Mesenchymal stem cell (in vitro differentiated cells and primary cell): ENCODE measurements at regions not wholly inside any gene's neighbourhood (a gene's known extent, or its start where the extent isn't known, plus 50 kb on each side); places are given as distances from the start of the nearest gene placed in this dataset.

ENCODE experiments used
- DNase-seq: peaks from one replicate; pipeline ENCODE4 v3.0.0-alpha.2; 2013
- H2AFZ ChIP-seq: one replicate; pipeline ENCODE4 v1.6.1; 2013; ENCODE audit warnings: low read depth, mild to moderate bottlenecking, control low read depth, inconsistent platforms, low read length, moderate library complexity
- H2AK5ac ChIP-seq: 2 replicates; pipeline ENCODE4 v1.6.1; 2013; ENCODE audit warnings: low read length, moderate library complexity, mild to moderate bottlenecking, inconsistent platforms; ENCODE audit not compliant: severe bottlenecking
- H2BK120ac ChIP-seq: one replicate; pipeline ENCODE4 v1.6.1; 2013; ENCODE audit warnings: low read depth, mild to moderate bottlenecking, inconsistent platforms, low read length, moderate library complexity
- H2BK12ac ChIP-seq, 2 experiments: one replicate each; pipeline ENCODE4 v1.6.1; 2013; ENCODE audit warnings: inconsistent platforms in 2 of 2, low read length in 2 of 2, mild to moderate bottlenecking in 2 of 2, moderate library complexity in 2 of 2, control low read depth in 1 of 2
- H2BK15ac ChIP-seq: one replicate; pipeline ENCODE4 v1.6.1; 2013; ENCODE audit warnings: mild to moderate bottlenecking, low read depth, inconsistent platforms; ENCODE audit not compliant: poor library complexity, severe bottlenecking
- H2BK5ac ChIP-seq: 2 replicates; pipeline ENCODE4 v1.6.1; 2013; ENCODE audit warnings: low read depth, mild to moderate bottlenecking, low read length, control low read depth, inconsistent platforms; ENCODE audit not compliant: poor library complexity, severe bottlenecking
- H3K14ac ChIP-seq, 2 experiments: one replicate each; pipeline ENCODE4 v1.6.1; 2013; ENCODE audit warnings: inconsistent platforms in 2 of 2, low read length in 2 of 2, control low read depth in 1 of 2, mild to moderate bottlenecking in 1 of 2, moderate library complexity in 1 of 2
- H3K18ac ChIP-seq, 2 experiments: one replicate each; pipeline ENCODE4 v1.6.1; 2013; ENCODE audit warnings: inconsistent platforms in 2 of 2, low read length in 2 of 2, control low read depth in 1 of 2, low read depth in 1 of 2, mild to moderate bottlenecking in 1 of 2
- H3K23ac ChIP-seq, 2 experiments: one replicate each; pipeline ENCODE4 v1.6.1; 2013; ENCODE audit warnings: inconsistent platforms in 2 of 2, low read length in 2 of 2, mild to moderate bottlenecking in 2 of 2, moderate library complexity in 2 of 2, control low read depth in 1 of 2
- H3K27ac ChIP-seq: 2 replicates; pipeline ENCODE4 v1.5.1; 2013; ENCODE audit warnings: mild to moderate bottlenecking, moderate library complexity, low read length, control low read depth, inconsistent platforms; ENCODE audit not compliant: poor library complexity, severe bottlenecking
- H3K27me3 ChIP-seq, 2 experiments: 2 replicates each; pipeline versions ENCODE4 v1.6.1 to v1.7.0; 2013; ENCODE audit warnings: low read length in 2 of 2, mild to moderate bottlenecking in 2 of 2, moderate library complexity in 2 of 2, control low read depth in 1 of 2, inconsistent platforms in 1 of 2; ENCODE audit not compliant: control insufficient read depth in 1 of 2, insufficient read depth in 1 of 2
- H3K36me3 ChIP-seq, 2 experiments: 2 replicates each; pipeline versions ENCODE4 v1.6.1 to v1.7.0; 2013; ENCODE audit warnings: low read length in 2 of 2, control low read depth in 1 of 2, inconsistent platforms in 1 of 2, low read depth in 1 of 2, mild to moderate bottlenecking in 1 of 2; ENCODE audit not compliant: insufficient read depth in 2 of 2, control insufficient read depth in 1 of 2
- H3K4ac ChIP-seq, 2 experiments: one replicate each; pipeline ENCODE4 v1.6.1; 2013; ENCODE audit warnings: inconsistent platforms in 2 of 2, low read length in 2 of 2, mild to moderate bottlenecking in 2 of 2, moderate library complexity in 2 of 2, control low read depth in 1 of 2, low read depth in 1 of 2
- H3K4me1 ChIP-seq: 2 replicates; pipeline ENCODE4 v1.6.1; 2013; ENCODE audit warnings: low read depth, low read length, control low read depth; ENCODE audit not compliant: control insufficient read depth, insufficient read depth
- H3K4me2 ChIP-seq: 2 replicates; pipeline ENCODE4 v1.6.1; 2013; ENCODE audit warnings: low read length, mild to moderate bottlenecking, inconsistent platforms; ENCODE audit not compliant: poor library complexity, severe bottlenecking
- H3K4me3 ChIP-seq, 2 experiments: 2 replicates each; pipeline versions ENCODE4 v1.5.1 to v1.7.0; 2013; ENCODE audit warnings: low read length in 2 of 2, mild to moderate bottlenecking in 2 of 2, control low read depth in 1 of 2, low read depth in 1 of 2; ENCODE audit not compliant: insufficient read depth in 1 of 2
- H3K79me1 ChIP-seq: replicated peaks from 2 replicates; pipeline ENCODE4 v1.6.1; 2013; ENCODE audit warnings: mild to moderate bottlenecking, control low read depth, low read length, inconsistent platforms; ENCODE audit not compliant: poor library complexity, severe bottlenecking
- H3K9ac ChIP-seq: 2 replicates; pipeline ENCODE4 v1.7.0; 2013; ENCODE audit warnings: mild to moderate bottlenecking, low read length, moderate library complexity
- H3K9me3 ChIP-seq: 2 replicates; pipeline ENCODE4 v1.7.0; 2013; ENCODE audit warnings: mild to moderate bottlenecking, low read length; ENCODE audit not compliant: control insufficient read depth
- H4K8ac ChIP-seq: one replicate; pipeline ENCODE4 v1.6.1; 2013; ENCODE audit warnings: inconsistent platforms, mild to moderate bottlenecking, low read length, moderate library complexity
- H4K91ac ChIP-seq: one replicate; pipeline ENCODE4 v1.6.1; 2013; ENCODE audit warnings: mild to moderate bottlenecking, low read length, inconsistent platforms
- WGBS: methylation state at CpG from one replicate; pipeline ENCODE4 v1.1.7; 2013; ENCODE audit warnings: mixed read lengths; 5-methylcytosine and 5-hydroxymethylcytosine counted together

GRCh38 chr11:37946155-37946766, 1348.2 kb upstream of the RAG2 start:
- no peaks in the 10 kb centered on the region for H3K4me1 ChIP-seq
- WGBS, result 45% methylated on average over 4 of the region's 4 CpGs

GRCh38 chr11:37942081-37942480, 1344.0 kb upstream of the RAG2 start:
- WGBS, result no CpG with 5 or more reads among the region's 2 CpGs
- H3K27me3 ChIP-seq, result no peaks in the 10 kb centered on the region

More at GRCh38 chr11:37946155-37946766, 1348.2 kb upstream of the RAG2 start:
- Histone ChIP-seq H2BK12ac (no peak overlapping the region), H3K9me3 (peaks cover 17% of the 10 kb centered on the region), H3K18ac (peak overlapping the region in 1 of 2 experiments; percentile 16), H3K14ac (peak overlapping the region in 1 of 2 experiments; percentile 51), H3K23ac (no peak overlapping the region), H2BK15ac (no peak overlapping the region), H3K27me3 (no peaks in the 10 kb centered on the region), H2BK5ac (no peak overlapping the region), H4K91ac (no peak overlapping the region), H3K4me3 (no peak overlapping the region), H2AK5ac (no peak overlapping the region), H4K8ac (no peak overlapping the region), H2BK120ac (no peak overlapping the region), H3K9ac (no peak overlapping the region), H3K4ac (peak overlapping the region in 1 of 2 experiments; percentile 61), H2AFZ (no peak overlapping the region), H3K79me1 (no peaks in the 10 kb centered on the region), H3K4me2 (no peak overlapping the region), H3K36me3 (no peaks in the 10 kb centered on the region), H3K27ac (no peak overlapping the region)
- peak; percentile 62 for DNase-seq

GRCh38 chr11:37929100-37929653, 1331.1 kb upstream of the RAG2 start:
- Histone ChIP-seq H3K36me3 (no peaks in the 10 kb centered on the region), H3K4me1 (no peaks in the 10 kb centered on the region), H3K27me3 (no peaks in the 10 kb centered on the region), H3K18ac (no peak overlapping the region), H3K14ac (no peak overlapping the region), H2AK5ac (no peak overlapping the region), H2BK5ac (no peak overlapping the region), H3K9me3 (peaks cover 6% of the 10 kb centered on the region), H3K9ac (no peak overlapping the region), H4K91ac (no peak overlapping the region), H2AFZ (no peak overlapping the region), H4K8ac (no peak overlapping the region), H3K23ac (no peak overlapping the region), H3K79me1 (no peaks in the 10 kb centered on the region), H2BK120ac (no peak overlapping the region), H3K4me2 (no peak overlapping the region), H3K4ac (no peak overlapping the region), H2BK12ac (no peak overlapping the region), H3K4me3 (no peak overlapping the region), H3K27ac (no peak overlapping the region), H2BK15ac (no peak overlapping the region)
- WGBS, result 97% methylated on average over 3 of the region's 3 CpGs
- DNase-seq, result no peak

More at GRCh38 chr11:37942081-37942480, 1344.0 kb upstream of the RAG2 start:
- H3K79me1 ChIP-seq, result no peaks in the 10 kb centered on the region
- H3K18ac ChIP-seq, result no peak overlapping the region
- no peak overlapping the region for H3K27ac ChIP-seq
- no peak overlapping the region for H3K23ac ChIP-seq
- H3K9ac ChIP-seq, result no peak overlapping the region
- H3K14ac ChIP-seq, result no peak overlapping the region
- H2BK15ac ChIP-seq, result no peak overlapping the region
- peak; percentile 6 for DNase-seq
- H4K8ac ChIP-seq, result no peak overlapping the region
- H4K91ac ChIP-seq, result no peak overlapping the region
- H2BK5ac ChIP-seq, result no peak overlapping the region
- no peaks in the 10 kb centered on the region for H3K36me3 ChIP-seq
- no peaks in the 10 kb centered on the region for H3K4me1 ChIP-seq
- H2BK120ac ChIP-seq, result no peak overlapping the region
- peaks cover 17% of the 10 kb centered on the region for H3K9me3 ChIP-seq
- H3K4me3 ChIP-seq, result no peak overlapping the region
- H2AK5ac ChIP-seq, result no peak overlapping the region
- H3K4ac ChIP-seq, result no peak overlapping the region
- no peak overlapping the region for H2AFZ ChIP-seq
- no peak overlapping the region for H3K4me2 ChIP-seq
- no peak overlapping the region for H2BK12ac ChIP-seq

- Histone ChIP-seq H2AK5ac (no peak overlapping the region), H4K91ac (no peak overlapping the region), H3K9ac (no peak overlapping the region), H3K4me1 (no peaks in the 10 kb centered on the region), H2BK120ac (no peak overlapping the region), H3K9me3 (peaks cover 3% of the 10 kb centered on the region), H2BK12ac (no peak overlapping the region), H4K8ac (no peak overlapping the region), H3K36me3 (no peaks in the 10 kb centered on the region), H3K27me3 (no peaks in the 10 kb centered on the region), H2AFZ (no peak overlapping the region), H2BK5ac (no peak overlapping the region), H3K14ac (no peak overlapping the region), H3K27ac (no peak overlapping the region), H3K23ac (no peak overlapping the region), H3K4me2 (no peak overlapping the region), H3K4me3 (no peak overlapping the region), H2BK15ac (no peak overlapping the region), H3K79me1 (no peaks in the 10 kb centered on the region), H3K4ac (no peak overlapping the region), H3K18ac (no peak overlapping the region)
- DNase-seq, result no peak
Observed at GRCh38 chr11:37926772-37927171, 1328.7 kb upstream of the RAG2 start.
